ENCODE measurements at regions not wholly inside any gene's neighbourhood (a gene's known extent, or its start where the extent isn't known, plus 50 kb on each side); places are given as distances from the start of the nearest gene placed in this dataset.
"Not testable (repeated sequence)": the region's sequence is repeated elsewhere in the genome, so short reads cannot be mapped to it uniquely, and the experiment has no call there.

DNA sequence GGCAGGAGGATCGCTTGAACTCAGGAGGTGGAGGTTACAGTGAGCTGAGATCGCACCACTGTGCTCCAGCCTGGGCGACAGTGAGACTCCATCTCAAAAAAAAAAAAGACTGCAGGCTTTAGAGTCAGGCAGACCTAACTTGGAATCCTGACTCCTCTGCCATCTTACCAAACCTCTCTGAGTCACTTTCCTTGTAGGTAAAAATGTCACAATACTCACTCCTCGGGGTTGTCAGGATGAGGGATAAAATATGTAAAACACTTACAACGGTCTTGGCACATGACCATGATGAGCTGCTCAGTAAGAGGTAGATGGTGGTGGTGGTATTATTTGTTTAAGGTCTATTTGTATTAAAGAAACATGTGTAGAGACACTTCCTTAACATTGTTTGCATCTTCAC, 154.1 kb upstream of the PDE1C start:
- intact Hi-C loops (cut with micrococcal nuclease) = no loop called here

GRCh38 chr7:32223721-32224120, 153.5 kb upstream of the PDE1C start:
- intact Hi-C loops (cut with micrococcal nuclease) = no loop called here

DNA sequence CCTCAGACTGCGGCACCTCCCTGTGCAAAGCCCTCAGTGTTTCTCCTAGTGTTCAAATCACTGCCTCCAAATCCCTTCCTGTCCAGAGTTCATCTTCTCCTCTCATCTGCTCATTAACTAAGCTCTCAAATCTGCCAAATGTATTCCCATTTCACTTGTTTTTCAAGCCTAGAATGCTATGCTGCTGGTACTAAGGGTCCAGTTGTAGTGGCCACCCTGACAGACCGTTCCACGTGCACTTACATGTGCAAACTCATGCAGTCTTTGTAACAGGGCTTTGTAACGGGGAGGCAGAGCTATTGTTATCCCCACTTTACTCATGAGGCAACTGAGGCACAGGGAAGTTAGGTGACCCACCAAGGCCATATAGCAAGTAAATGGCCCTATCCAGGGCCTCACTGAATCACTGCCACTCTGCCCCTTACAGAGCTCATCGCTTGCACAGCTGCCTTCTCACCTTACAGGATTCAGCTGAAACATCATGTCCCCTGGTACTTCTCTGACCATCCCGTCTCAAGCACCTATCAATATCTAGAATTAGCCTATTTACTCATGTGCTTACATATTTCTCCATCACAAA, 153.0 kb upstream of the PDE1C start:
- intact Hi-C loops (cut with micrococcal nuclease) = no loop called here

- intact Hi-C loops (cut with micrococcal nuclease) = no loop called here
Measured at GRCh38 chr7:32222251-32222900, 152.2 kb upstream of the PDE1C start.

DNA sequence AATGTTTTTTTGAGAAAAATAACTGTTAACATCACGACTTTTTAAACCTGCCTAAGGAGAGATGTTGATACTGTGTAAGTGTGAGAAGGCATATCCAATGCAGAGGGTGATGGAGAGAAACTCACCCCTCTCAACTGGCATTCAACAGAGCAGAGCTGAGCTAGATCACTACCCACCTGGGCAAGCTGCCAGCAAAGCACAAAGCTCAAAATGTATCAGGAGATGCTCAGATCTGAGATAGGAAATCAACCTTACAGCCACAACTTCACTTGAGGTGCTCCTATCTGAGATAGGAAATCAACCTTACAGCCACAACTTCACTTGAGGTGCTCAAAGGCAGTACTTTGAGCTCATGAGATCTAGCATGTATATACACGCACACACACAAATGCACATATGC, 151.5 kb upstream of the PDE1C start:
- intact Hi-C loops (cut with micrococcal nuclease) = no loop called here

DNA sequence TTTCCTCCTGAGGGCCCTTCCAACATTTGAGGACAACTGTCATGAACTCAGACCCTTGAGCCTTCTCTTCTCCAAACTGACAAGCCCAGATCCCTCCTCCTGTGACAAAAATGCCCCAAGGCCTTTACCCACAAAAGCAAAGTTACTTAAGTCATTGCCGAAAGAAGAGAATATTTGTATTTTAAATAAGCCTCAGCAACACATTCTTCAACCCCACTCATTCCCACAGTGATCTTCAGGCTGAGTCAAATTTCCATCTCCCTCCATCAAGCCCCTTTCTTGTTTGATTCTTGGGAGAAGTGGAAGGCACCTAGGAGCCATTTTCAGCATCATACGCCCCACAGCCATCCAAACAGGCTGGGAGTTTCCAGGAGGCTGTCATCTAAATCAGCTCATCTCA, 150.8 kb upstream of the PDE1C start:
- intact Hi-C loops (cut with micrococcal nuclease) = no loop called here

- intact Hi-C loops (cut with micrococcal nuclease) = not testable (repeated sequence)
Measured at GRCh38 chr7:32219831-32220230, 149.6 kb upstream of the PDE1C start.

- intact Hi-C loops (cut with micrococcal nuclease) = no loop called here
Measured at GRCh38 chr7:32219416-32219815, 149.2 kb upstream of the PDE1C start.

DNA sequence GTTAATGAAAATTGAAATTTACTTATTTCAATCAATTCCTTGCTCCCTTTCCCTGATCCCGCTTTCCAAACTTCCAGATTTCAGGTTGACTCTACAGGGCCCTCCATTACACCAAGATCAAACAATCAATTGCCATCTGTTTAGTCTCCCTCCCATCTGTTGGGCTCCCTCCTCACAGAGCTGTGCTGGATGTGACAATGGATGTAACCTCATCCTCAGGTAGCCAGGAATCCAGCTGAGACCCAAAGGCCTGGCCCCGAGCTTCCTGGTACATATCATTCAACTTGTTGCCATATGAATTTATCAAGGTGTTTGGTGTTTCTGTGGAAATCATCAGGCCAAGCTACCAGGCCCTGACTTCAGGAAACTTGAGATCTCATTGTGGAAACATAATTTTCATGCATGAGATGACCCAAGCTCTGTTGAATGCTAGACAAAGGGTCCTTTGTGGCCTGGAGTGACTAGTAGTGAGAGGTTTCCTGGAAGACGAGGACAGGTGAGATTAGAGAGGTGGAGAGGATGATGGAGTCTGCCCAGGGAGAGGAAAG, 148.6 kb upstream of the PDE1C start:
- intact Hi-C loops (cut with micrococcal nuclease) = no loop called here

GRCh38 chr7:32218154-32218467, 147.9 kb upstream of the PDE1C start:
- intact Hi-C loops (cut with micrococcal nuclease) = no loop called here

- intact Hi-C loops (cut with micrococcal nuclease) = no loop called here
Measured at GRCh38 chr7:32217341-32218153, 147.3 kb upstream of the PDE1C start.

GRCh38 chr7:32216759-32217158, 146.6 kb upstream of the PDE1C start:
- intact Hi-C loops (cut with micrococcal nuclease) = no loop called here

- intact Hi-C loops (cut with micrococcal nuclease) = no loop called here
Measured at GRCh38 chr7:32215697-32216096, 145.5 kb upstream of the PDE1C start.

DNA sequence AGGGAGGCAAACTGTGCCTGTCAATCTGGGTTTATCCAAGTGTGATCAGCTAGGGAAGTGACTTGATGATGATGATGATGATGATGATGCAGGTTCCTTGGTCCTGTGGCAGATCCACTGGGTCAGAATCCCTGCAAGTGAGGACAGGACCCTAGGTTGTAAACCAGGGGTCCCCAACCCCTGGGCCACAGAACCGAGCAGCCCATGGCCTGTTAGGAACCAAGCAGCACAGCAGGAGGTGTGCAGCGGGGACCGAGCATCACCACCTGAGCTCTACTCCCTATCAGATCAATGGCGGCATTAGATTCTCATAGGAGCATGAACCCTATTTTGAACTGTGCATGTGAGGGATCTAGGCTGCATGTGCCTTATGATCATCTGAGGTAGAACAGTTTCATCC, 144.7 kb upstream of the PDE1C start:
- intact Hi-C loops (cut with micrococcal nuclease) = no loop called here

GRCh38 chr7:32212321-32212720, 142.1 kb upstream of the PDE1C start:
- intact Hi-C loops (cut with micrococcal nuclease) = no loop called here

- intact Hi-C loops (cut with micrococcal nuclease) = no loop called here
Measured at GRCh38 chr7:32206987-32207386, 136.8 kb upstream of the PDE1C start.

DNA sequence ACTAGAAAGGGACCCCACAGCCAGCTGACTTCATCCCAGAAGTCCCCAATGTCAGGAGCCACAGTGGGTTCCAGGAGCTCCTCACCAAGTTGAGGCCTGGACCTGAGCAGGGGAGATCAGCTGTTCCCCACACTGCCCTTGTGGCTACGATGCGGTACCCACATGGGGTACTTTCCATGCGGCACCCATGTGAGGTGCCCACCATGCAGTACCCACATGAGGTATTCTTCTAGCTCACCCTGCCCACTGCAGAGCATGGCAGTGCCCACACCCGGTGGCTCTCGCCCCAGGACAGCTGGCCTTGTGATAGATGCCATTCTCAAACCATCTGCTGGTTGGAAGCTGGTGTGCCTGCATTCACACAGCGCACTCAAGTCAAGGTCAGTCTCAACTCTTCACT, 136.3 kb upstream of the PDE1C start:
- intact Hi-C loops (cut with micrococcal nuclease) = no loop called here

DNA sequence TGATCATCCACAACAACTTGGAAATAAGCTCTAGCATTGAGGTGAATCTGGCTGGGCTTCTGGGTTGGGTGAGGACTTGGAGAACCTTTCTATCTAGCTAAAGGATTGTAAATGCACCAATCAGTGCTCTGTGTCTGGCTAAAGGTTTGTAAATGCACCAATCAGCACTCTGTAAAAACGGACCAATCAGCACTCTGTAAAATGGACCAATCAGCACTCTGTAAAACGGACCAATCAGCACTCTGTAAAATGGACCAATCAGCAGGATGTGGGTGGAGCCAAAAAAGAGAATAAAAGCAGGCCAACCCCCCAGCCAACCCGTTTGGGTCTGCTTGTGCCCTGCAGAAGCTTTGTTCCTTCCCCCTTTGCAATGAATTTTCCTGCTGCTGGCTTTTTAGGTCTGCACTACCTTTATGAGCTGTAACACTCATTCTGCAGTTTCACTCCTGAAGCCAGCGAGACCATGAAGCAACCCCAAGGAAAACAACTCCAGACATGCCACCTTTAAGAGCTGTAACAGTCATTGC, 135.2 kb upstream of the PDE1C start:
- intact Hi-C loops (cut with micrococcal nuclease) = not testable (repeated sequence)

DNA sequence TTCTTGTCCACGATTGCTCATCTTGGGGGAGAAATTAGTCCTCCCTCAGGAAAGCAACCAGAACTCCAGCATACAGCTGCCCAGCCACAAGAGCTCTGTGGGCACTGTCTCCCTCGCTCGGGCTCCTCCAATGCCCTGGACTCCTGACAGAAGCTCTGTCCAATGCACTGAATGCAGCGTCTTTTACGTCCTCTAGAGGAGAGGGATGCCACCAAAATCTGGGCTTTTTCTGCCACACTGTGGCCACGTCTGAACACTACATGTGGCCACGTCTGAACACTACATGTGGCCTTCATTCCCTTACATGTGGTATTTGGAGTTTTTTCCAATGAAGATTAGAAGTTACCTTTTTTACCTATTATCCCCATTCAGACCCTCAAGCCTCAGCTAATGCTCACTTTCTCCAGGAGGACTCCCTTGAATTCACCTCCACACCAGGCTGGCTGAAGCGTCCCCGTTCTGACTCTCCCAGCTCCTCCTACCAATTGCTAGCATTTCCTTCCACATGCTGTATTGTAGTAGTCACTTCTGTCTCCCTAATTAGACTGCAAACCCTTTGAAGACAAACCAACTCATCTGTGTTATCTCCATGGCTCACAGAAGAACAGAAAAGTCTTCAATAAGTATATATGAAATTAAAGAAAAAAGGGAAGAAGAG, 134.3 kb upstream of the PDE1C start:
- intact Hi-C loops (cut with micrococcal nuclease) = loop anchor here (5.0 kb wide), 1 partner anchor 462 kb away; no protein-coding TSS in a partner anchor

- intact Hi-C loops (cut with micrococcal nuclease) = loop anchor here (5.0 kb wide), 1 partner anchor 458 kb away; no protein-coding TSS in a partner anchor
Measured at GRCh38 chr7:32200646-32201045, 130.4 kb upstream of the PDE1C start.

- intact Hi-C loops (cut with micrococcal nuclease) = no loop called here
Measured at GRCh38 chr7:32194537-32194936, 124.3 kb upstream of the PDE1C start.

- intact Hi-C loops (cut with micrococcal nuclease) = no loop called here
Measured at GRCh38 chr7:32191305-32191704, 121.1 kb upstream of the PDE1C start.
